HL-60 (cell line): ENCODE measurements at regions not wholly inside any gene's neighbourhood (a gene's known extent, or its start where the extent isn't known, plus 50 kb on each side); places are given as distances from the start of the nearest gene placed in this dataset.

Experiments
- DNase-seq, 2 experiments: peaks; one replicate each; pipeline ENCODE4 v3.0.0-alpha.2; 2010 to 2020; ENCODE audit warnings: low read depth in 1 of 2, low spot score in 1 of 2
- H3K27ac ChIP-seq: fragments of 250-450 bp; sonication (Bioruptor Pico); replicated peaks from 2 replicates; pipeline ENCODE4 v1.5.1; 2020; ENCODE audit warnings: mild to moderate bottlenecking, moderate library complexity
- H3K27me3 ChIP-seq: fragments of 250-450 bp; sonication (Bioruptor Pico); 2 replicates; pipeline ENCODE4 v1.5.1; 2021; ENCODE audit warnings: mild to moderate bottlenecking, moderate library complexity; ENCODE audit not compliant: insufficient read depth, poor library complexity, severe bottlenecking
- H3K4me3 ChIP-seq: replicated peaks from 2 replicates; pipeline ENCODE4 v1.5.1; 2011; ENCODE audit warnings: mild to moderate bottlenecking, control low read depth, low read length; ENCODE audit not compliant: insufficient read depth
- GABPA ChIP-seq: IDR thresholded peaks from 2 replicates; pipeline ENCODE4 v1.6.1; 2012; ENCODE audit warnings: low read depth
- POLR2AphosphoS5 ChIP-seq: IDR thresholded peaks from 2 replicates; pipeline ENCODE4 v1.6.1; 2012; ENCODE audit warnings: low read depth
- SPI1 ChIP-seq: IDR thresholded peaks from 2 replicates; pipeline ENCODE4 v1.6.1; 2012; ENCODE audit warnings: low read depth, mild to moderate bottlenecking, borderline replicate concordance
- TF ChIP-seq, protein P1 (sequence below): IDR thresholded peaks from 2 replicates; pipeline ENCODE4 v1.6.1; 2012; ENCODE audit warnings: low read depth; ENCODE audit not compliant: insufficient replicate concordance
- TF ChIP-seq, protein P2 (sequence below): IDR thresholded peaks from one replicate; pipeline ENCODE4 v1.5.1; 2011; ENCODE audit warnings: low read length, control low read depth, inconsistent platforms; ENCODE audit not compliant: insufficient read depth

DNA sequence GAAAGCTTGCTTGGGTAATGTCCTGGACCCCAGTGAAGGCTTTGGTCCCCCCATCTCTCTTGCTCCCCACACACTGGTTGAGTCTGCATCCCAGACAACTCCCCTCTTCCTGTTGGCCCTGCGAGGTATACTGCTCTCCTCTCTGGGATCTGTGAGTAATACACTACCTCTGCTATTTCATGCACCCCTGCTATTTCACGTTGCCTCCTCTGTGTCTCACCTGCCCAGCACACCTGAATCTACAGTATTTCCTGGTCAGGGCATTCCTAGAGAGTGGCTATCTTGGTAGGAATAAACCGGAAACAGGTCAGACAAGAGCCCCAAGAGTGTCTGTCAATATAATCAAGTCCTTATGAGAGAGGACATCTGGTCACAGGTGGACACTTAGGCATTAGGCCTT, 114.3 kb upstream of the ODAD2 start:
- no peak for DNase-seq
- Histone ChIP-seq H3K27me3 (no peaks in the 10 kb centered on the region), H3K4me3 (no peak overlapping the region), H3K27ac (no peak overlapping the region)
- TF ChIP-seq POLR2AphosphoS5 (no peak), SPI1 (no peak), GABPA (no peak)
- TF ChIP-seq, protein P1, sequence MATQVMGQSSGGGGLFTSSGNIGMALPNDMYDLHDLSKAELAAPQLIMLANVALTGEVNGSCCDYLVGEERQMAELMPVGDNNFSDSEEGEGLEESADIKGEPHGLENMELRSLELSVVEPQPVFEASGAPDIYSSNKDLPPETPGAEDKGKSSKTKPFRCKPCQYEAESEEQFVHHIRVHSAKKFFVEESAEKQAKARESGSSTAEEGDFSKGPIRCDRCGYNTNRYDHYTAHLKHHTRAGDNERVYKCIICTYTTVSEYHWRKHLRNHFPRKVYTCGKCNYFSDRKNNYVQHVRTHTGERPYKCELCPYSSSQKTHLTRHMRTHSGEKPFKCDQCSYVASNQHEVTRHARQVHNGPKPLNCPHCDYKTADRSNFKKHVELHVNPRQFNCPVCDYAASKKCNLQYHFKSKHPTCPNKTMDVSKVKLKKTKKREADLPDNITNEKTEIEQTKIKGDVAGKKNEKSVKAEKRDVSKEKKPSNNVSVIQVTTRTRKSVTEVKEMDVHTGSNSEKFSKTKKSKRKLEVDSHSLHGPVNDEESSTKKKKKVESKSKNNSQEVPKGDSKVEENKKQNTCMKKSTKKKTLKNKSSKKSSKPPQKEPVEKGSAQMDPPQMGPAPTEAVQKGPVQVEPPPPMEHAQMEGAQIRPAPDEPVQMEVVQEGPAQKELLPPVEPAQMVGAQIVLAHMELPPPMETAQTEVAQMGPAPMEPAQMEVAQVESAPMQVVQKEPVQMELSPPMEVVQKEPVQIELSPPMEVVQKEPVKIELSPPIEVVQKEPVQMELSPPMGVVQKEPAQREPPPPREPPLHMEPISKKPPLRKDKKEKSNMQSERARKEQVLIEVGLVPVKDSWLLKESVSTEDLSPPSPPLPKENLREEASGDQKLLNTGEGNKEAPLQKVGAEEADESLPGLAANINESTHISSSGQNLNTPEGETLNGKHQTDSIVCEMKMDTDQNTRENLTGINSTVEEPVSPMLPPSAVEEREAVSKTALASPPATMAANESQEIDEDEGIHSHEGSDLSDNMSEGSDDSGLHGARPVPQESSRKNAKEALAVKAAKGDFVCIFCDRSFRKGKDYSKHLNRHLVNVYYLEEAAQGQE = no peak
- TF ChIP-seq, protein P2, sequence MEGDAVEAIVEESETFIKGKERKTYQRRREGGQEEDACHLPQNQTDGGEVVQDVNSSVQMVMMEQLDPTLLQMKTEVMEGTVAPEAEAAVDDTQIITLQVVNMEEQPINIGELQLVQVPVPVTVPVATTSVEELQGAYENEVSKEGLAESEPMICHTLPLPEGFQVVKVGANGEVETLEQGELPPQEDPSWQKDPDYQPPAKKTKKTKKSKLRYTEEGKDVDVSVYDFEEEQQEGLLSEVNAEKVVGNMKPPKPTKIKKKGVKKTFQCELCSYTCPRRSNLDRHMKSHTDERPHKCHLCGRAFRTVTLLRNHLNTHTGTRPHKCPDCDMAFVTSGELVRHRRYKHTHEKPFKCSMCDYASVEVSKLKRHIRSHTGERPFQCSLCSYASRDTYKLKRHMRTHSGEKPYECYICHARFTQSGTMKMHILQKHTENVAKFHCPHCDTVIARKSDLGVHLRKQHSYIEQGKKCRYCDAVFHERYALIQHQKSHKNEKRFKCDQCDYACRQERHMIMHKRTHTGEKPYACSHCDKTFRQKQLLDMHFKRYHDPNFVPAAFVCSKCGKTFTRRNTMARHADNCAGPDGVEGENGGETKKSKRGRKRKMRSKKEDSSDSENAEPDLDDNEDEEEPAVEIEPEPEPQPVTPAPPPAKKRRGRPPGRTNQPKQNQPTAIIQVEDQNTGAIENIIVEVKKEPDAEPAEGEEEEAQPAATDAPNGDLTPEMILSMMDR = no peak

DNA sequence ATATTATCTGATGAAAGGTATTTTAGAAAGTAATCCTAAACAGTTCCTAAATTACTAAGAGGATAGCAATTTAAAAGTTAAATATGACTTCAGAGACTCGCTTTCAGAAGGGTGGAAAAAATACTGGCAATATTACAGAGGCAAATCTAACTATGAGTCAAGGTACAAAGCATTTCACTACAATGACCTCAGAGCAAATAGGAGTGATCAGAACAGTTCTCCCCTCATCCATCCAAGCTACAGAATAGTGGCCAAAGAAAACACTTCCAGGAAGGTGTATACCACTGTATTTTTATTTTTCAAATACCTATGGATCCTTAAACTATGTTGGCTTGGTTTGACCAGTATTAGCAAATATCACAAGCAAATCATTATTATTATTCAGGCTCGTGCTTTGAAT, 112.8 kb upstream of the ODAD2 start:
- Histone ChIP-seq H3K27ac (no peak overlapping the region), H3K4me3 (no peak overlapping the region), H3K27me3 (peaks cover under 1% of the 10 kb centered on the region)
- no peak for TF ChIP-seq GABPA
- TF ChIP-seq, protein P1 = no peak
- TF ChIP-seq SPI1 = no peak
- TF ChIP-seq, protein P2 = no peak
- TF ChIP-seq POLR2AphosphoS5 = no peak
- DNase-seq = no peak

GRCh38 chr10:28105561-28105960, 106.7 kb upstream of the ODAD2 start:
- Histone ChIP-seq H3K4me3 (no peak overlapping the region), H3K27ac (no peak overlapping the region), H3K27me3 (peaks cover 3% of the 10 kb centered on the region)
- DNase-seq = no peak
- TF ChIP-seq POLR2AphosphoS5 = no peak
- no peak for TF ChIP-seq GABPA
- TF ChIP-seq SPI1 = no peak
- TF ChIP-seq, protein P1 = no peak
- TF ChIP-seq, protein P2 = no peak
